Testis (tissue), 2 donors: ENCODE measurements at regions not wholly inside any gene's neighbourhood (a gene's known extent, or its start where the extent isn't known, plus 50 kb on each side); places are given as distances from the start of the nearest gene placed in this dataset.

ENCODE experiments used
- POLR2A ChIP-seq: fragments of 450-650 bp; IDR thresholded peaks from one replicate; pipeline ENCODE4 v1.6.1; 2017; ENCODE audit warnings: antibody characterized with exemption, mild to moderate bottlenecking, moderate library complexity
- TF ChIP-seq, protein P1 (sequence below), 3 experiments: fragments of 450-650 bp in 2 of 3; fragments of 200-600 bp in 1 of 3; sonication (generic) in 1 of 3; IDR thresholded peaks; one replicate each; pipeline ENCODE4 v1.5.1; 2016 to 2019; ENCODE audit warnings: antibody characterized with exemption in 3 of 3, mild to moderate bottlenecking in 2 of 3, moderate library complexity in 1 of 3

DNA sequence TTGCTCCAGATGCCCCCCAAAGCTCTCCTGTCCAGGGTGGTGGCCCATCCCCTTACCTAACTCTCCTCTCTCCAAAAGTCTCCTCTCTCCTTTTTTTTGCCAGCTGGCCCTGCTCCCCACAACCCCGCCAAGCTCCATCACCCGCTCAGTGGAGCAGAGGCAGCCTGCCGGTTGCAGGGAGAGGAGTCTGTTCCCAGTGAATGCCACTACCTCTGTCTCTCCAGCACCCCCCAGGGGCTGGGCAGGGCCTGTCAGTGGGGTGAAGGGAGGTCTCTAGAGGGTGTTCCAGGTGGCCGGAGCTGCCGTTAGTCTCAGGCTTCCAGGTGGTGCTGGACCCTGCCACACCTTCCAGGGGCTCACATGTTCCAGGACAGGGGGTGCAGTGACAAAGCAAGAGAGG lies 387.0 kb downstream of the CTTN start:
- TF ChIP-seq, protein P1, sequence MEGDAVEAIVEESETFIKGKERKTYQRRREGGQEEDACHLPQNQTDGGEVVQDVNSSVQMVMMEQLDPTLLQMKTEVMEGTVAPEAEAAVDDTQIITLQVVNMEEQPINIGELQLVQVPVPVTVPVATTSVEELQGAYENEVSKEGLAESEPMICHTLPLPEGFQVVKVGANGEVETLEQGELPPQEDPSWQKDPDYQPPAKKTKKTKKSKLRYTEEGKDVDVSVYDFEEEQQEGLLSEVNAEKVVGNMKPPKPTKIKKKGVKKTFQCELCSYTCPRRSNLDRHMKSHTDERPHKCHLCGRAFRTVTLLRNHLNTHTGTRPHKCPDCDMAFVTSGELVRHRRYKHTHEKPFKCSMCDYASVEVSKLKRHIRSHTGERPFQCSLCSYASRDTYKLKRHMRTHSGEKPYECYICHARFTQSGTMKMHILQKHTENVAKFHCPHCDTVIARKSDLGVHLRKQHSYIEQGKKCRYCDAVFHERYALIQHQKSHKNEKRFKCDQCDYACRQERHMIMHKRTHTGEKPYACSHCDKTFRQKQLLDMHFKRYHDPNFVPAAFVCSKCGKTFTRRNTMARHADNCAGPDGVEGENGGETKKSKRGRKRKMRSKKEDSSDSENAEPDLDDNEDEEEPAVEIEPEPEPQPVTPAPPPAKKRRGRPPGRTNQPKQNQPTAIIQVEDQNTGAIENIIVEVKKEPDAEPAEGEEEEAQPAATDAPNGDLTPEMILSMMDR (IDR thresholded peaks at IDR 0.05) = no peak
- no peak for TF ChIP-seq POLR2A
